ENCODE measurements at regions not wholly inside any gene's neighbourhood (a gene's known extent, or its start where the extent isn't known, plus 50 kb on each side); places are given as distances from the start of the nearest gene placed in this dataset.
"Not testable (repeated sequence)": the region's sequence is repeated elsewhere in the genome, so short reads cannot be mapped to it uniquely, and the experiment has no call there.

GRCh38 chr7:82672078-82672477, 228.5 kb upstream of the CACNA2D1 start:
- no peak for DNase-seq (ENCODE audit: low spot score)
- no peak overlapping the region for H3K4me3 ChIP-seq
- TF ChIP-seq CTCF (IDR thresholded peaks at IDR 0.05), result no peak
- H3K27ac ChIP-seq, result no peak overlapping the region

DNA sequence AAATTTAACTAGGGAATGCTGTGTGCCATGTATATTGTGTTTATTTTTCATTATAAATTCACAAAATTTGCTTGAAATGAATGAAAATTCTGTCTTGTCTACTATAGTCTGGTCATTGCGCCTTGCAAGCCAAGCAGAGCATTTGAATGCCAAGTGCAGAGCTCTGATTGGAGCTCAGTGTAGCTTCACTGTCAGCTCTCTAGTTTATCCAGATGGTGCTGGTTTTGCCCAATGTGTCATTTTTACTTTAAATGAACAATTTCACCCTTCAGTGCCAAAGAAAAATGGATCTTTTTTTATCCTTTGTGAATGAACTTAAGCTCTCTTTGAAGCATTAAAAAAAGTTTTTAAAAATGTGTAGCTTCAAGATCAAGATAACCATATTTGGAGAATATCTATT, 225.6 kb upstream of the CACNA2D1 start:
- no peak for DNase-seq (ENCODE audit: low spot score)
- no peak overlapping the region for H3K27ac ChIP-seq
- no peak overlapping the region for H3K4me3 ChIP-seq
- TF ChIP-seq CTCF (IDR thresholded peaks at IDR 0.05), result no peak

GRCh38 chr7:82668676-82669075, 225.1 kb upstream of the CACNA2D1 start:
- no peak for TF ChIP-seq CTCF (IDR thresholded peaks at IDR 0.05)
- H3K27ac ChIP-seq, result no peak overlapping the region
- H3K4me3 ChIP-seq, result no peak overlapping the region
- DNase-seq (ENCODE audit: low spot score), result no peak

GRCh38 chr7:82665966-82666507, 222.5 kb upstream of the CACNA2D1 start:
- H3K27ac ChIP-seq, result no peak overlapping the region
- no peak for TF ChIP-seq CTCF (IDR thresholded peaks at IDR 0.05)
- no peak overlapping the region for H3K4me3 ChIP-seq
- no peak for DNase-seq (ENCODE audit: low spot score)

- Histone ChIP-seq H3K4me3 (no peak overlapping the region), H3K27ac (no peak overlapping the region)
- no peak for TF ChIP-seq CTCF (IDR thresholded peaks at IDR 0.05)
- no peak for DNase-seq (ENCODE audit: low spot score)
Observed at GRCh38 chr7:82655965-82656364, 212.4 kb upstream of the CACNA2D1 start.

- H3K27ac ChIP-seq; DNase-seq (ENCODE audit: low spot score); H3K4me3 ChIP-seq: not testable (repeated sequence)
Observed at GRCh38 chr7:82650095-82650494, 206.5 kb upstream of the CACNA2D1 start.

GRCh38 chr7:82633592-82633991, 190.0 kb upstream of the CACNA2D1 start:
- Histone ChIP-seq H3K27ac (no peak overlapping the region), H3K4me3 (no peak overlapping the region)

More at GRCh38 chr7:82633592-82633991, 190.0 kb upstream of the CACNA2D1 start:
- no peak for DNase-seq (ENCODE audit: low spot score)
- no peak for TF ChIP-seq CTCF (IDR thresholded peaks at IDR 0.05)

Data from coronary artery (tissue), 2 donors.